GM10248 (cell line): ENCODE measurements at regions not wholly inside any gene's neighbourhood (a gene's known extent, or its start where the extent isn't known, plus 50 kb on each side); places are given as distances from the start of the nearest gene placed in this dataset.

ENCODE experiments used
- CTCF ChIA-PET: fragments of 300-600 bp; sonication (Branson Sonifier 250); formaldehyde crosslinking; extraction: SDS; loops from one replicate; lab custom pipeline; 2021; ENCODE audit warnings: antibody characterized with exemption; lab: Yijun Ruan, JAX
- POLR2A ChIA-PET: fragments of 350-650 bp; sonication (Branson Sonifier 250); formaldehyde crosslinking; extraction: SDS; loops from one replicate; lab custom pipeline; 2020; ENCODE audit warnings: antibody characterized with exemption; lab: Yijun Ruan, JAX
- DNase-seq: peaks from one replicate; pipeline ENCODE4 v3.0.0; 2012; ENCODE audit errors: extremely low spot score
- TF ChIP-seq, protein P1 (sequence below): IDR thresholded peaks from 2 replicates; pipeline ENCODE4 v1.5.1; 2012; ENCODE audit warnings: mild to moderate bottlenecking, low read depth; ENCODE audit errors: extremely low read depth, missing control alignments, control extremely low read depth

GRCh38 chr6:103184776-103185175, 1674.9 kb downstream of the HACE1 start:
- DNase-seq, result no peak
- ChIA-PET CTCF (interaction anchor here (0.9 to 2.1 kb wide), 2 partner anchors 9 to 12 kb away, joined by 3 to 4 read pairs; no protein-coding TSS in a partner anchor), POLR2A (no interaction called here)
- TF ChIP-seq, protein P1, sequence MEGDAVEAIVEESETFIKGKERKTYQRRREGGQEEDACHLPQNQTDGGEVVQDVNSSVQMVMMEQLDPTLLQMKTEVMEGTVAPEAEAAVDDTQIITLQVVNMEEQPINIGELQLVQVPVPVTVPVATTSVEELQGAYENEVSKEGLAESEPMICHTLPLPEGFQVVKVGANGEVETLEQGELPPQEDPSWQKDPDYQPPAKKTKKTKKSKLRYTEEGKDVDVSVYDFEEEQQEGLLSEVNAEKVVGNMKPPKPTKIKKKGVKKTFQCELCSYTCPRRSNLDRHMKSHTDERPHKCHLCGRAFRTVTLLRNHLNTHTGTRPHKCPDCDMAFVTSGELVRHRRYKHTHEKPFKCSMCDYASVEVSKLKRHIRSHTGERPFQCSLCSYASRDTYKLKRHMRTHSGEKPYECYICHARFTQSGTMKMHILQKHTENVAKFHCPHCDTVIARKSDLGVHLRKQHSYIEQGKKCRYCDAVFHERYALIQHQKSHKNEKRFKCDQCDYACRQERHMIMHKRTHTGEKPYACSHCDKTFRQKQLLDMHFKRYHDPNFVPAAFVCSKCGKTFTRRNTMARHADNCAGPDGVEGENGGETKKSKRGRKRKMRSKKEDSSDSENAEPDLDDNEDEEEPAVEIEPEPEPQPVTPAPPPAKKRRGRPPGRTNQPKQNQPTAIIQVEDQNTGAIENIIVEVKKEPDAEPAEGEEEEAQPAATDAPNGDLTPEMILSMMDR, result no peak

- TF ChIP-seq, protein P1, result no peak
- no peak for DNase-seq
- POLR2A ChIA-PET, result no interaction called here
- CTCF ChIA-PET, result interaction anchor here (0.9 to 2.1 kb wide), 2 partner anchors 8 to 13 kb away, joined by 3 to 4 read pairs; no protein-coding TSS in a partner anchor
Observed at GRCh38 chr6:103183831-103184411, 1675.8 kb downstream of the HACE1 start.

GRCh38 chr6:103178193-103178592, 1681.5 kb downstream of the HACE1 start:
- TF ChIP-seq, protein P1, result no peak
- DNase-seq, result no peak
- POLR2A ChIA-PET, result no interaction called here
- CTCF ChIA-PET, result no interaction called here

GRCh38 chr6:103177791-103178190, 1681.9 kb downstream of the HACE1 start:
- ChIA-PET POLR2A (no interaction called here), CTCF (no interaction called here)
- no peak for DNase-seq
- TF ChIP-seq, protein P1, result no peak

- DNase-seq, result no peak
- TF ChIP-seq, protein P1, result no peak
- POLR2A ChIA-PET, result no interaction called here
- CTCF ChIA-PET, result interaction anchor here (1.1 to 3.2 kb wide), 3 partner anchors 10 to 17 kb away, joined by 3 to 9 read pairs (median 4); no protein-coding TSS in a partner anchor
Observed at GRCh38 chr6:103175056-103175455, 1684.7 kb downstream of the HACE1 start.

GRCh38 chr6:103167345-103168071, 1692.2 kb downstream of the HACE1 start:
- DNase-seq, result no peak
- ChIA-PET POLR2A (no interaction called here), CTCF (no interaction called here)
- TF ChIP-seq, protein P1, result no peak
